SK-N-SH (cell line): ENCODE measurements at regions not wholly inside any gene's neighbourhood (a gene's known extent, or its start where the extent isn't known, plus 50 kb on each side); places are given as distances from the start of the nearest gene placed in this dataset.

Experiments used
- CTCF ChIA-PET: fragments of 300-600, 350-600 bp; formaldehyde crosslinking; extraction: SDS; loops from one replicate; lab custom pipeline; 2021; lab: Yijun Ruan, JAX
- POLR2A ChIA-PET: fragments of 350-600 bp; sonication (Branson Sonifier 250); formaldehyde crosslinking; extraction: SDS; loops from one replicate; lab custom pipeline; 2020; ENCODE audit warnings: antibody characterized with exemption, inconsistent platforms; lab: Yijun Ruan, JAX
- DNase-seq: peaks from one replicate; pipeline ENCODE4 v3.0.0; 2012
- H2AFZ ChIP-seq: fragments of 200-600 bp; sonication (generic); 2 replicates; pipeline ENCODE4 v1.8.1; 2016; ENCODE audit warnings: antibody characterized with exemption, mild to moderate bottlenecking, low read depth
- H3F3A ChIP-seq: fragments of 200-600 bp; sonication (generic); replicated peaks from 2 replicates; pipeline ENCODE3; 2016; ENCODE audit warnings: antibody characterized with exemption, mild to moderate bottlenecking; ENCODE audit not compliant: insufficient read depth
- H3K27ac ChIP-seq, 2 experiments: fragments of 200-500 bp in 1 of 2; fragments of 200-600 bp in 1 of 2; sonication (Bioruptor generic) in 1 of 2; sonication (generic), shearing (Covaris generic) in 1 of 2; 2 replicates each; pipeline versions ENCODE4 v1.5.1 to v1.6.1; 2014 to 2016; ENCODE audit warnings: low read depth in 2 of 2, inconsistent platforms in 1 of 2, low read length in 1 of 2, mild to moderate bottlenecking in 1 of 2, mixed read lengths in 1 of 2
- H3K27me3 ChIP-seq: fragments of 200-600 bp; sonication (generic), shearing (Covaris generic); 2 replicates; pipeline ENCODE4 v1.6.1; 2016; ENCODE audit warnings: mixed run types; ENCODE audit not compliant: insufficient read depth
- H3K36me3 ChIP-seq, 2 experiments: fragments of 200-500 bp in 1 of 2; fragments of 200-600 bp in 1 of 2; sonication (Bioruptor generic) in 1 of 2; sonication (generic) in 1 of 2; replicated peaks in 1 of 2; 2 replicates each; pipeline versions ENCODE3 to v1.5.1; 2014 to 2016; ENCODE audit warnings: low read length in 1 of 2, mild to moderate bottlenecking in 1 of 2; ENCODE audit not compliant: insufficient read depth in 2 of 2, control insufficient read depth in 1 of 2
- H3K4me1 ChIP-seq, 2 experiments: fragments of 200-500 bp in 1 of 2; fragments of 200-600 bp in 1 of 2; sonication (Bioruptor generic) in 1 of 2; sonication (generic), shearing (Covaris generic) in 1 of 2; 2 replicates each; pipeline versions ENCODE4 v1.5.1 to v1.6.1; 2014 to 2016; ENCODE audit warnings: low read depth in 1 of 2, low read length in 1 of 2, mixed run types in 1 of 2; ENCODE audit not compliant: insufficient read depth in 2 of 2, control insufficient read depth in 1 of 2
- H3K4me2 ChIP-seq: fragments of 200-600 bp; sonication (generic), shearing (Covaris generic); 2 replicates; pipeline ENCODE4 v1.6.1; 2017; ENCODE audit warnings: mixed run types
- H3K4me3 ChIP-seq, 2 experiments: fragments of 200-500 bp in 1 of 2; fragments of 200-600 bp in 1 of 2; sonication (Bioruptor generic) in 1 of 2; sonication (generic), shearing (Covaris generic) in 1 of 2; 2 replicates each; pipeline versions ENCODE4 v1.5.1 to v1.8.1; 2014 to 2016; ENCODE audit warnings: low read depth in 2 of 2, inconsistent platforms in 1 of 2, low read length in 1 of 2, mild to moderate bottlenecking in 1 of 2, mixed read lengths in 1 of 2, moderate library complexity in 1 of 2
- H3K79me2 ChIP-seq: fragments of 200-600 bp; sonication (generic); 2 replicates; pipeline ENCODE4 v1.8.1; 2017; ENCODE audit warnings: mild to moderate bottlenecking; ENCODE audit not compliant: insufficient read depth
- H3K9ac ChIP-seq: fragments of 200-600 bp; sonication (generic); 2 replicates; pipeline ENCODE4 v1.6.1; 2017; ENCODE audit warnings: mixed run types
- H3K9me2 ChIP-seq: fragments of 200-600 bp; sonication (generic); 2 replicates; pipeline ENCODE4 v1.6.1; 2017; ENCODE audit warnings: mixed run types
- H3K9me3 ChIP-seq: fragments of 200-600 bp; sonication (generic); 2 replicates; pipeline ENCODE4 v1.6.1; 2017; ENCODE audit warnings: mixed run types, mild to moderate bottlenecking, moderate library complexity
- H4K20me1 ChIP-seq: fragments of 200-600 bp; sonication (generic); 2 replicates; pipeline ENCODE4 v1.6.1; 2017; ENCODE audit warnings: mild to moderate bottlenecking, mixed run types; ENCODE audit not compliant: insufficient read depth
- CHD2 ChIP-seq: fragments of 150-350 bp; IDR thresholded peaks from 2 replicates; pipeline ENCODE4 v1.6.1; 2018; ENCODE audit warnings: low read length; ENCODE audit not compliant: partially characterized antibody
- ELF1 ChIP-seq: IDR thresholded peaks from 2 replicates; pipeline ENCODE4 v1.4.0; 2012
- EP300 ChIP-seq, 2 experiments: IDR thresholded peaks; 2 replicates each; pipeline versions ENCODE4 v1.4.0 to v1.6.1; 2012; ENCODE audit warnings: borderline replicate concordance in 1 of 2, low read depth in 1 of 2, low read length in 1 of 2
- EZH2phosphoT487 ChIP-seq: fragments of 200-600 bp; sonication (generic); IDR thresholded peaks from 2 replicates; pipeline ENCODE4 v1.6.1; 2017; ENCODE audit warnings: low read depth, mixed run types, mild to moderate bottlenecking, antibody characterized with exemption, moderate library complexity, borderline replicate concordance
- FOSL2 ChIP-seq: IDR thresholded peaks from 2 replicates; pipeline ENCODE4 v1.4.0; 2012; ENCODE audit warnings: low read depth, mild to moderate bottlenecking, moderate library complexity, borderline replicate concordance
- MXI1 ChIP-seq: IDR thresholded peaks from 2 replicates; pipeline ENCODE4 v1.6.1; 2012; ENCODE audit warnings: mild to moderate bottlenecking, low read depth, low read length, improper control_type of control experiment
- NFIC ChIP-seq: IDR thresholded peaks from 2 replicates; pipeline ENCODE4 v1.4.0; 2012; ENCODE audit warnings: borderline replicate concordance
- RAD21 ChIP-seq: IDR thresholded peaks from 2 replicates; pipeline ENCODE4 v1.6.1; 2012; ENCODE audit warnings: mild to moderate bottlenecking, low read length
- RFX5 ChIP-seq: IDR thresholded peaks from 2 replicates; pipeline ENCODE4 v1.6.1; 2012; ENCODE audit warnings: mild to moderate bottlenecking, improper control_type of control experiment, low read length
- RXRA ChIP-seq: IDR thresholded peaks from 2 replicates; pipeline ENCODE4 v1.4.0; 2012; ENCODE audit warnings: low read depth, mild to moderate bottlenecking, borderline replicate concordance
- SIN3A ChIP-seq: IDR thresholded peaks from 2 replicates; pipeline ENCODE4 v1.6.1; 2012; ENCODE audit warnings: low read depth, mild to moderate bottlenecking, low read length, moderate library complexity, borderline replicate concordance
- TAF1 ChIP-seq: IDR thresholded peaks from 2 replicates; pipeline ENCODE4 v1.6.1; 2012; ENCODE audit warnings: low read depth, mild to moderate bottlenecking, low read length, moderate library complexity, borderline replicate concordance
- TCF12 ChIP-seq: IDR thresholded peaks from 2 replicates; pipeline ENCODE4 v1.4.0; 2012
- YY1 ChIP-seq: IDR thresholded peaks from 2 replicates; pipeline ENCODE4 v1.4.0; 2012; ENCODE audit warnings: low read depth, mild to moderate bottlenecking
- WGBS: methylation state at CpG from one replicate; pipeline ENCODE4 v1.1.6; 2017; ENCODE audit warnings: low lambda C conversion rate; 5-methylcytosine and 5-hydroxymethylcytosine counted together
- TF ChIP-seq, protein P1 (sequence below): IDR thresholded peaks from 2 replicates; pipeline ENCODE4 v1.6.1; 2012; ENCODE audit warnings: mild to moderate bottlenecking, low read depth, low read length, moderate library complexity
- TF ChIP-seq, protein P2 (sequence below): fragments of 150-350 bp; IDR thresholded peaks from 2 replicates; pipeline ENCODE4 v1.6.1; 2017; ENCODE audit warnings: antibody characterized with exemption, low read length, low read depth, borderline replicate concordance
- TF ChIP-seq, protein P3 (sequence below): IDR thresholded peaks from 2 replicates; pipeline ENCODE4; 2012
- TF ChIP-seq, protein P4 (sequence below): IDR thresholded peaks from 2 replicates; pipeline ENCODE4 v1.4.0; 2012; ENCODE audit warnings: low read depth

DNA sequence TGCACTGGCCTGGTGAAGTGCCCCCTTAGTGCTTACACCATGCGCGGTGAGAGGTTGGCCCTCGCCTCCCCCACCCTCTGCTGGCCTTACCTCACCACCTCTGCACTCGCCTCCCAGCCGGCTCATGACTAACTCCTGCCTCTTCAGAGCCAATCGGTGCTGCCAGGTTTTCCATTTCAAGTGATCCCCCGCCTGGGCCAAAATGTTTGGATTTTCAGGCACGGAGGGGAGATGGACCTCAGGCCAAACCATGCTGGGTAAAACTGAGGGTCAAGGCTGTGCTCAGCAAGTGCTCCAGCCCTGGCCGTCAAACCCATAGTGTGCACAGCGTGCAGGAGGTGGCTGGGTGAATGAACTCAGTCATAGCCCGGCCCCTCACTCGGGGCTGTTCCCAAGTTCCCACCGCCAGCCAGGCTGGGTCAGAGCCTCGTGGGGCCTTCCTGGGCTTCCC is 175.4 kb downstream of the SEC14L1 start:
- WGBS: 33% methylated on average over 11 of the region's 14 CpGs

More for the DNA sequence above, 175.4 kb downstream of the SEC14L1 start:
- no peaks in the 10 kb centered on the region for H3K27me3 ChIP-seq
- peaks cover 28% of the 10 kb centered on the region for H3F3A ChIP-seq
- no peak for TF ChIP-seq EP300 (IDR thresholded peaks at IDR 0.05; ENCODE audit: borderline replicate concordance in 1 of 2, low read depth in 1 of 2, low read length in 1 of 2)
- TF ChIP-seq RXRA: peak; percentile 17; the same call in 1 of the 2 replicates
- no peak for TF ChIP-seq RFX5
- TF ChIP-seq RAD21: no peak
- TF ChIP-seq YY1: no peak
- no peak for TF ChIP-seq MXI1
- no peak for TF ChIP-seq TAF1
- TF ChIP-seq ELF1: no peak
- peak; percentile 49; the same call in 1 of the 2 replicates for TF ChIP-seq FOSL2
- TF ChIP-seq, protein P1, sequence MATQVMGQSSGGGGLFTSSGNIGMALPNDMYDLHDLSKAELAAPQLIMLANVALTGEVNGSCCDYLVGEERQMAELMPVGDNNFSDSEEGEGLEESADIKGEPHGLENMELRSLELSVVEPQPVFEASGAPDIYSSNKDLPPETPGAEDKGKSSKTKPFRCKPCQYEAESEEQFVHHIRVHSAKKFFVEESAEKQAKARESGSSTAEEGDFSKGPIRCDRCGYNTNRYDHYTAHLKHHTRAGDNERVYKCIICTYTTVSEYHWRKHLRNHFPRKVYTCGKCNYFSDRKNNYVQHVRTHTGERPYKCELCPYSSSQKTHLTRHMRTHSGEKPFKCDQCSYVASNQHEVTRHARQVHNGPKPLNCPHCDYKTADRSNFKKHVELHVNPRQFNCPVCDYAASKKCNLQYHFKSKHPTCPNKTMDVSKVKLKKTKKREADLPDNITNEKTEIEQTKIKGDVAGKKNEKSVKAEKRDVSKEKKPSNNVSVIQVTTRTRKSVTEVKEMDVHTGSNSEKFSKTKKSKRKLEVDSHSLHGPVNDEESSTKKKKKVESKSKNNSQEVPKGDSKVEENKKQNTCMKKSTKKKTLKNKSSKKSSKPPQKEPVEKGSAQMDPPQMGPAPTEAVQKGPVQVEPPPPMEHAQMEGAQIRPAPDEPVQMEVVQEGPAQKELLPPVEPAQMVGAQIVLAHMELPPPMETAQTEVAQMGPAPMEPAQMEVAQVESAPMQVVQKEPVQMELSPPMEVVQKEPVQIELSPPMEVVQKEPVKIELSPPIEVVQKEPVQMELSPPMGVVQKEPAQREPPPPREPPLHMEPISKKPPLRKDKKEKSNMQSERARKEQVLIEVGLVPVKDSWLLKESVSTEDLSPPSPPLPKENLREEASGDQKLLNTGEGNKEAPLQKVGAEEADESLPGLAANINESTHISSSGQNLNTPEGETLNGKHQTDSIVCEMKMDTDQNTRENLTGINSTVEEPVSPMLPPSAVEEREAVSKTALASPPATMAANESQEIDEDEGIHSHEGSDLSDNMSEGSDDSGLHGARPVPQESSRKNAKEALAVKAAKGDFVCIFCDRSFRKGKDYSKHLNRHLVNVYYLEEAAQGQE: no peak
- TF ChIP-seq, protein P2, sequence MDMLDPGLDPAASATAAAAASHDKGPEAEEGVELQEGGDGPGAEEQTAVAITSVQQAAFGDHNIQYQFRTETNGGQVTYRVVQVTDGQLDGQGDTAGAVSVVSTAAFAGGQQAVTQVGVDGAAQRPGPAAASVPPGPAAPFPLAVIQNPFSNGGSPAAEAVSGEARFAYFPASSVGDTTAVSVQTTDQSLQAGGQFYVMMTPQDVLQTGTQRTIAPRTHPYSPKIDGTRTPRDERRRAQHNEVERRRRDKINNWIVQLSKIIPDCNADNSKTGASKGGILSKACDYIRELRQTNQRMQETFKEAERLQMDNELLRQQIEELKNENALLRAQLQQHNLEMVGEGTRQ: no peak
- TF ChIP-seq, protein P3, sequence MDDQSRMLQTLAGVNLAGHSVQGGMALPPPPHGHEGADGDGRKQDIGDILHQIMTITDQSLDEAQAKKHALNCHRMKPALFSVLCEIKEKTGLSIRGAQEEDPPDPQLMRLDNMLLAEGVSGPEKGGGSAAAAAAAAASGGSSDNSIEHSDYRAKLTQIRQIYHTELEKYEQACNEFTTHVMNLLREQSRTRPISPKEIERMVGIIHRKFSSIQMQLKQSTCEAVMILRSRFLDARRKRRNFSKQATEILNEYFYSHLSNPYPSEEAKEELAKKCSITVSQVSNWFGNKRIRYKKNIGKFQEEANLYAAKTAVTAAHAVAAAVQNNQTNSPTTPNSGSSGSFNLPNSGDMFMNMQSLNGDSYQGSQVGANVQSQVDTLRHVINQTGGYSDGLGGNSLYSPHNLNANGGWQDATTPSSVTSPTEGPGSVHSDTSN: no peak; the same call in 1 of the 2 replicates
- peak; percentile 50; the same call in 1 of the 2 replicates for TF ChIP-seq TCF12
- TF ChIP-seq, protein P4, sequence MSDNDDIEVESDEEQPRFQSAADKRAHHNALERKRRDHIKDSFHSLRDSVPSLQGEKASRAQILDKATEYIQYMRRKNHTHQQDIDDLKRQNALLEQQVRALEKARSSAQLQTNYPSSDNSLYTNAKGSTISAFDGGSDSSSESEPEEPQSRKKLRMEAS: peak; percentile 65; the same call in 1 of the 2 replicates
- peak; percentile 22 for TF ChIP-seq CHD2
- peak; percentile 75 for TF ChIP-seq NFIC
- no peak for TF ChIP-seq SIN3A
- TF ChIP-seq EZH2phosphoT487: no peak
- H3K9me3 ChIP-seq: no peaks in the 10 kb centered on the region
- peak overlapping the region; percentile 19 for H2AFZ ChIP-seq
- peaks cover 53 to 62% of the 10 kb centered on the region in 2 experiments for H3K4me1 ChIP-seq
- H3K4me3 ChIP-seq: no peak overlapping the region
- POLR2A ChIA-PET: no interaction called here
- peak overlapping the region; percentile 54 for H3K9ac ChIP-seq
- no peaks in the 10 kb centered on the region for H3K9me2 ChIP-seq
- H3K36me3 ChIP-seq: peaks cover 0 to 7% of the 10 kb centered on the region in 2 experiments
- CTCF ChIA-PET: interaction anchor here (0.6 to 1.5 kb wide), 4 partner anchors 15 to 114 kb away, joined by 3 to 5 read pairs (median 4); no protein-coding TSS in a partner anchor
- peak overlapping the region; percentile 43 for H3K4me2 ChIP-seq
- peak; percentile 59 for DNase-seq
- H3K27ac ChIP-seq: peak overlapping the region; percentile 78 to 89
- peaks cover 19% of the 10 kb centered on the region; the same call in 1 of the 2 replicates for H3K79me2 ChIP-seq
- no peaks in the 10 kb centered on the region for H4K20me1 ChIP-seq
